ENCODE measurements at regions not wholly inside any gene's neighbourhood (a gene's known extent, or its start where the extent isn't known, plus 50 kb on each side); places are given as distances from the start of the nearest gene placed in this dataset.

DNA sequence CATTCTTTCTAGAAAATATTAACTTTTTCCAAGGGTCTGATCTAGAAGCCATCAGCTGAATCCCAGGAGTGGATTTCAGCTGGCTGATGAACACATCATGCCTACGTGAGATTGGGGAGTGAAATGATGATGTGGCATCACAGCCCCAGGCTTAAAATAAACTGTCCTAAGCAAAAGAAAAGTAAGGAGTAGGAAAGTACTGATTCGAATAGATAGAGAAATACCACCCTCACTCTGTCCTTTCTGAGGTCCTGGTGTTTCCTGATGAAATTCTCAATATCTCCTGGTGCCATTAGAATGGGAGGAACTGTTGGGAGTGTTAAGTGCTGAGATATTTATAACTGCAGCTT, 376.8 kb upstream of the SEMA6D start:
- Histone ChIP-seq H3K27me3 (replicated peaks in 1 of 4; ENCODE audit: control insufficient read depth in 3 of 4, extremely low read depth in 1 of 4, insufficient read depth in 3 of 4, low read length in 3 of 4) (peaks cover 0 to 1% (median 0%) of the 10 kb centered on the region in 4 experiments; a peak in 1 of 7 replicates), H2BK20ac (ENCODE audit: low read length) (no peak overlapping the region), H2AFZ (ENCODE audit: low read length) (no peak overlapping the region), H4K91ac (replicated peaks; ENCODE audit: insufficient read length, low read length) (no peak overlapping the region), H3K14ac (ENCODE audit: insufficient read length) (no peak overlapping the region), H2BK15ac (ENCODE audit: low read length) (no peak overlapping the region), H3K79me1 (ENCODE audit: low read depth, low read length) (no peaks in the 10 kb centered on the region), H3K27ac (ENCODE audit: low read depth, low read length) (no peak overlapping the region), H3K18ac (ENCODE audit: extremely low read depth, low read length) (no peak overlapping the region), H2BK12ac (ENCODE audit: low read depth, low read length) (no peak overlapping the region), H3K4me2 (ENCODE audit: insufficient read depth in 1 of 2, low read depth in 2 of 2, low read length in 2 of 2) (no peak overlapping the region), H2BK120ac (replicated peaks; ENCODE audit: low read depth, low read length) (no peak overlapping the region), H3K23me2 (ENCODE audit: low read depth, low read length) (no peaks in the 10 kb centered on the region), H3K56ac (replicated peaks; ENCODE audit: insufficient read length, low read depth, low read length) (no peak overlapping the region), H3K4ac (replicated peaks; ENCODE audit: insufficient read length, low read depth, low read length) (no peak overlapping the region), H3K79me2 (ENCODE audit: control insufficient read depth in 1 of 2, insufficient read depth in 2 of 2, low read length in 2 of 2) (no peaks in the 10 kb centered on the region), H3K9ac (replicated peaks in 1 of 4; ENCODE audit: extremely low read depth in 1 of 4, low read depth in 3 of 4, low read length in 3 of 4) (no peak overlapping the region), H3K9me3 (ENCODE audit: insufficient read depth in 2 of 2, low read depth in 1 of 2, low read length in 1 of 2) (no peaks in the 10 kb centered on the region; a peak in 1 of 4 replicates), H3K23ac (ENCODE audit: insufficient read length) (no peak overlapping the region), H2BK5ac (ENCODE audit: low read depth, low read length) (no peak overlapping the region), H3K4me1 (replicated peaks in 1 of 4; ENCODE audit: control insufficient read depth in 3 of 4, insufficient read depth in 4 of 4, low read length in 3 of 4) (no peaks in the 10 kb centered on the region), H4K8ac (ENCODE audit: extremely low read depth, insufficient read depth, low read length) (no peak overlapping the region), H3K4me3 (ENCODE audit: extremely low read depth in 1 of 4, insufficient read depth in 2 of 4, low read depth in 3 of 4, low read length in 4 of 4) (no peak overlapping the region), H4K5ac (ENCODE audit: insufficient read length, low read depth, low read length) (no peak overlapping the region), H4K20me1 (replicated peaks in 1 of 2; ENCODE audit: control insufficient read depth in 1 of 2, insufficient read depth in 2 of 2, low read length in 2 of 2) (no peaks in the 10 kb centered on the region), H3K36me3 (ENCODE audit: control insufficient read depth in 2 of 4, insufficient read depth in 4 of 4, low read length in 3 of 4) (no peaks in the 10 kb centered on the region), H2AK5ac (ENCODE audit: low read depth, low read length) (no peak overlapping the region)
- DNase-seq (ENCODE audit: low read depth in 1 of 2, low spot score in 2 of 2) (no peak), FAIRE-seq (no peak)
- POLR2A ChIA-PET (ENCODE audit: partially characterized antibody): no interaction called here
- no peak for TF ChIP-seq TAF1 (IDR thresholded peaks at IDR 0.05; ENCODE audit: low read depth, low read length)
- no peak for TF ChIP-seq SP4 (IDR thresholded peaks at IDR 0.05; ENCODE audit: low read length)
- CTCF ChIA-PET (ENCODE audit: partially characterized antibody): interaction anchor here (0.7 kb wide), 1 partner anchor 211 kb away, joined by 4 read pairs; no protein-coding TSS in a partner anchor
- 100% methylated on average over 2 of the region's 2 CpGs; no CpG with 5 or more reads in 1 of the 2 experiments for WGBS, 2 experiments (ENCODE audit: extremely low coverage in 1 of 2, insufficient coverage in 1 of 2, insufficient read length in 1 of 2, insufficient replicate concordance in 2 of 2, low coverage in 1 of 2, low lambda C conversion rate in 2 of 2, missing lambda C conversion rate in 1 of 2)

Data from H1 (cell line).